NCI-H1092 treated with DMSO at 0.1 percent for 48 hours (cell line): ENCODE measurements at regions not wholly inside any gene's neighbourhood (a gene's known extent, or its start where the extent isn't known, plus 50 kb on each side); places are given as distances from the start of the nearest gene placed in this dataset.
A peak's percentile ranks its signal among the peaks of the same experiment; 100 is the strongest.
"Not testable (repeated sequence)": the region's sequence is repeated elsewhere in the genome, so short reads cannot be mapped to it uniquely, and the experiment has no call there.

Source experiments
- DNase-seq: peaks from one replicate; lab custom pipeline; 2025; lab: John Stamatoyannopoulos, UW

- not testable (repeated sequence) for DNase-seq
These were observed 462.3 kb downstream of the C12orf50 start for GRCh38 chr12:87566918-87567317.

- DNase-seq, result no peak
These were observed 472.2 kb downstream of the C12orf50 start for GRCh38 chr12:87556985-87557384.

DNA sequence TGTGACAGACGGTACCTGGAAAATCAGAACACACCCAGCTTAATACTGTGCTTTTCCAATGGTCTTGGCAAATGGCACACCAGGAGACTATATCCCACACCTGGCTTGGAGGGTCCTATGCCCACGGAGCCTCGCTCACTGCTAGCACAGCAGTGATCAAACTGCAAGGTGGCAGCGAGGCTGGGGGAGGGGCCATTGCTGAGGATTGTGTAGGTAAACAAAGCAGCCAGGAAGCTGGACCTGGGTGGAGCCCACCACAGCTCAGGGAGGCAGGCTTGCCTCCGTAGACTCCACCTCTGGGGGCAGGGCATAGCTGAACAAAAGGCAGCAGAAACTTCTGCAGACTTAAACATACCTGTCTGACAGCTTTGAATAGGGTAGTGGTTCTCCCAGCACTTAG lies 498.0 kb downstream of the C12orf50 start:
- not testable (repeated sequence) for DNase-seq

- DNase-seq, result no peak
These were observed 499.8 kb downstream of the C12orf50 start for GRCh38 chr12:87529413-87529812.

- no peak for DNase-seq
These were observed 508.2 kb downstream of the C12orf50 start for GRCh38 chr12:87520968-87521367.

DNA sequence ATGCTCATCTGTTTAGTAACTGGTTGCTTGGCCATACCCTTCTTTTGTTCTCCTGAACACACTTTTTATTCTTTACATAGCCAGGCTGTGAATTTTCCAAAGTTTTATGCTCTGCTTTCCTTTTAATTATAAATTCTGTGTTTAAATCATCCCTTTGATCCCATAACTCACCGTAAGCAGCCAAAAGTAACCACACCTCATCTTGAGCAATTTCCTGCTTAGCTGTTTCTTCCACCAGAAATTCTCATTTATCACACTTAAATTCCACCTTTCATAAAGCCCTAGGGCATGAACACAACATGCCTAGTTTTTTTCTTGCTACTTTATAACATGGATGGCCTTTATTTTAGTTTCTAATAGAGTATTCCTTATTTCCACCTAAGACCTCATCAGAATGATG lies 510.7 kb downstream of the C12orf50 start:
- DNase-seq, result no peak

- DNase-seq, result no peak
These were observed 511.2 kb downstream of the C12orf50 start for GRCh38 chr12:87518036-87518435.

DNA sequence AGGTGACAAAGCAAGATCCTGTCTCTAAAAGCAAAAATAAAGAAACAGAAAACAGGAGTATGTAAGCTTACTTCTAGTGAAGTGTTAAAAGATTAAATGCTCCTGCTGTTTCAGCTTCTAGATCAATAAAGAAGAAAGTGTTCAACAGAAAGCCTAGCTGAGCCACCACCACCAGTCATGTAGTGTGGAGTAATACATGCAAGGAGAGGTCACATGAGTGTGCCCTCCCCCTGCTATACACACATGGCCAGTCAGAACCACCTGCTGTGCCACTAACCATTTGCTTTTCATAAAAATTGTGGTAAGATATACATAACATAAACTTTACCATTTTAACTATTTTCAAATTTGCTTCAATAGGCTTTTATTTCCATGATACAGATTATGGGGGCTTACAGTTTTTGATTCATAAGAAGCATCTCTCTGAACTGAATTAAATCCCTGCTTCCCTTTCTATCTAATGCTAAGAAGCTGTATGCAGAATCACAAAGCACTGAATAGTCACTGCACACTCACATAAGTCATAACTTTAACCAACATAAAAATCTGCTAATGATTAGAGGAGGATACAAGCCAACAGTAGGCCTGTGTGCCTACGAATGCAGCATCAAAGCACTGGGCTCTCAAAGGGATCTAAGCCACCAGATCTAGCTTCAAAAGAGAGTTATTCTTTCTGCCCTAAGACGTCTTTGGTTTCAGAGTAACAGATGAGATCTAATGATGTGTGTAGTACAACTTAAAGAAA lies 515.5 kb downstream of the C12orf50 start:
- no peak for DNase-seq

DNA sequence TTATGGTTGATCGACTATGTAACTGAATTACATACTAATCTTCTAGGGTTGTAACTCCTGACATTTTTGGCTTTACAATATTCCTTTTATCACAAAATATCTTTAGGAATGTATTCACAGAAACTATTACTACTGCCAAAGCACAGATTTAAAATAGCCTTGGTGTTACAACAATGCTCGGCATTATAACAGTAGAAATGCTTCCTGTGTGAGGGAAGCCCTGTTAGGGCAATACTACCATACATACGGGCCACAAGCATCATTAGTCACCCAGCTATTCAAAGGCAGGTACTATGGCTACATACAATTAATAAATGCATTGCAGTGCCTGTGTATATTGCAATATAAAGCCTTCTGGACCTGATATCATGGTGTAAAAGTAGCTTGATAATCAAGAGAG lies 517.8 kb downstream of the C12orf50 start:
- DNase-seq, result no peak

GRCh38 chr12:87509237-87509820 lies 519.9 kb downstream of the C12orf50 start:
- DNase-seq, result peak; percentile 1

DNA sequence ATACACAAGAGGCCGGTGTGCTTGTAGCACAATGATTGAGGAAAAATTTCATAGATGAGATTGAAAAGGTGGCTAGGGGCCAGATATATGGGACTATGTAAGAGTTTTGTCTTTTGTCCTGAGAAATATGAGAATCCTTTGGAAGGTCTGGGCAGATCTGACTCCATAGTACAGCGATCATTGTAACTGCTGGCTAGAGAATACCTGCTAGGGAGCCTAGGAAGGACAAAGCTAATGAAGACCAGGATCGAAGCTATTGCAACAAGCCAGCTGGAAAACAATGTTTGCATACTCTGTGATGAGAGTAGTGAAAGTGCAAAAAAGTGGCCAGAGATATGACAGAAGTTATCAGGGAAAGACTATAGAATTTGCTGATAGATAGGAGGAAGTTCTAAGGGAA lies 537.6 kb downstream of the C12orf50 start:
- no peak for DNase-seq

DNA sequence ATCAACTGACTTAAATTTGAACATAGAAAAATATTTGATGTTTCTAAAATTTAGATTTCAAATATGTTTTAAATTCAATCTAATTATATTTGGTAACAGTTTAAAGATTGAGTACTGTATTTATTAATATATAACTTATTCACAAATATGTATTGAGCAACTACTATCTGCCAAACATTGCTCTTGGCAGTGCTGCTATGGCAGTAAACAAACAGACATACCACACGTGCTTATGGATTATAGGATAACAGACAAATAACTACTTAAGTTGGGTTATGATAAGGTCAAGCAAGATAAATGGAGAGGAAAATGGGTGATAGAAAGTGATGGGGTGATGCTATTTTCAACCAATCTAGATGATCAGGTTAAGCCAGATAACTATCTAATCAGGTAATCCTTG lies 538.1 kb downstream of the C12orf50 start:
- DNase-seq, result no peak

DNA sequence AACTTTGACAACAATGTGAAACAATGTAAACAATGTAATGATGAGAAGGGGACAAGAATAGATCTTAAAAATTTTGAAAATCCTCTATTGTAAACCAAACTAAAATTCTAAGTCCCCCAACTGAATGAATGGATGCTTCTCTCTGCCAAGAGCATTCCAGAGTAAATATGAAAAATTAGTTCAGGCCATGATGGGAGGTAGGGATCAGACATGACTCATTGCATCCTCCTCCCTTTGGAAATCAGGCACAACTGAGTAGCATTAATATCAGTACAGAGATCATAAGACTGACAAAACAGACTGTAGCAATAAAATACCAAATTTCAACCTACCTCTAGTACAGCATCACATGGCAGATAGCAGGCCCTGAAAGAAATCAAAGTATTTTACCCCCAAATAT lies 559.9 kb downstream of the C12orf50 start:
- DNase-seq, result no peak

DNA sequence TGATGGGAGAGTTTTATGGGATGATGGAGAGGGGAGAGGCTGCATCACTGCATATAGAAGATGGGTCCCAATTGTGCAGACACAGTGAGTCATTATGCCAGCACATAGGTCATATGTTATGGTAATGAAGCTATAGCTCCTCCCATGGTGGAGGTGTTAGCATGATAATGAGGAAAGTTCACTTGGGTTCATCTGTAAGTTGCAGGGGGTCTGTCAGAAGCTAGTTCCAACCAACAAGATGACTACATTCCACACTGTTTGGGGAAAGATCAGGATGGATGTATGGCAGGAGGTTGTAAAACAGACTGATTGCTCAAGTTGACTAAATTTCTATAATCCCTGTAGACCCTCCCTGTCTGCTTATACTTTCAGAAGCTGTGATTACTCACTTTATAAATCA lies 561.3 kb downstream of the C12orf50 start:
- no peak for DNase-seq

GRCh38 chr12:87464565-87464964 lies 564.6 kb downstream of the C12orf50 start:
- no peak for DNase-seq

DNA sequence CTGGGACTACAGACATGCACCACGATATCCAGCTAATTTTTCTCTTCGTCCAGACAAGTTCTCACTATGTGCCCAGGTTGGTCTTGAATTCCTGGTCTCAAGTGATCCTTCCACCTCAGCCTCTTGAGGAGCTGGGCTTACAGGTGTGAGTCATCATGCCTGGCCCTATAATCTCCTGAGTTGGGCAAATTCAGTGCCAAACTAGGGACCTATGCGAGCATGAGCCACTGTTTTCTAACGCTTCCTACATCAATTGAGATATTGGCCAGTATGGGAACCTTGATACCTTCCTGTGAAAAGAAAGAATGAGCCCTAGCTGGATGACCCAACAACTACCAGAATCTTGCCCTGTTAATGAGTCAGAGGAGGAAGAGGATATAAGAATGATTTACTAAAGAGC lies 585.2 kb downstream of the C12orf50 start:
- no peak for DNase-seq

- no peak for DNase-seq
These were observed 587.7 kb downstream of the C12orf50 start for GRCh38 chr12:87441511-87441910.

- no peak for DNase-seq
These were observed 589.0 kb downstream of the C12orf50 start for GRCh38 chr12:87439990-87440827.

DNA sequence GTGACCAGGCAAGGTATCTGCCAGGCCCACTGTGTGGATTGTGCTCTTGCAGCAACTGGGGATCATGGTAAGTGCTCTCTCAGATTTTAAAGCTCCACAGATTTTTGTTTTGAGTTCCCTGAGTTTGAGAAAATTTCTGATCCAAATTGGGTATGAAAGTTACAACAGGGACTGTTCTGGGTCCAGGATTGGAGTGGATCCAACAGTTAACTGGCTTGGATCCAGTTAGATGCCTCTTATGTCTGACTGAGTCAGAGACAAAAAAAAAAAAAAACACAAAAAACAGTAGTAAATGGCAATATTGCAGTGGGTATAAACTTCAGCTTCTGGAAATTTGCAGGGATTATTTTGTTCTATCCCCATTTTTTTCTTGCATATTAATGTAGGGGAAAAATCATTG lies 598.8 kb downstream of the C12orf50 start:
- DNase-seq, result no peak

- DNase-seq, result no peak
These were observed 600.4 kb downstream of the C12orf50 start for GRCh38 chr12:87428701-87429277.

GRCh38 chr12:87427770-87428169 lies 601.4 kb downstream of the C12orf50 start:
- no peak for DNase-seq

- no peak for DNase-seq
These were observed 603.2 kb downstream of the C12orf50 start for GRCh38 chr12:87425942-87426554.
